GM18505 (cell line): ENCODE measurements at regions not wholly inside any gene's neighbourhood (a gene's known extent, or its start where the extent isn't known, plus 50 kb on each side); places are given as distances from the start of the nearest gene placed in this dataset.

Experiments used
- ATAC-seq: cut with Tn5 transposase; IDR thresholded peaks from one replicate; pipeline ENCODE4 v1.9.1; 2021; ENCODE audit not compliant: unreplicated experiment
- POLR2A ChIP-seq: IDR thresholded peaks from 4 replicates; pipeline ENCODE4 v1.6.1; 2011; ENCODE audit warnings: borderline replicate concordance; ENCODE audit not compliant: insufficient read depth, insufficient read length; ENCODE audit errors: extremely low read depth

DNA sequence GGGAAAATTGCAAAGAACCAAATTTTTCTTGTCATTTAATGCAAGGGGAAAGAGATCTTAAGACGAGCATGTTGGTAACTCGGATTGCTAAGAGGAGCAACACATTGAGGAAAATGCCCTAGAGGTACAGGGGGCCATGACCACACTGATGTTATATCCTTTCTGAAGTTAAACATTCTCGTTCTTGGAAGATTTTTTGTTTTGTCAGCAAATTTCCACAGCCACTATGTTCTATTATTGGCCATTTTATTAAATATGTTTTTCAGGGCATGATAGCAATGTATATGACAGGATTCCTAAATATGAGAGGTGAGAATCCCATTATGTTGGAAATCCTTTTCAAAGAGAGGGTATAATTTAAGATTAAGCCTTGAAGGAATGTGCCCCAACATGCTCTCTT is 627.2 kb upstream of the PKN2 start:
- no peak for ATAC-seq
- no peak for TF ChIP-seq POLR2A

DNA sequence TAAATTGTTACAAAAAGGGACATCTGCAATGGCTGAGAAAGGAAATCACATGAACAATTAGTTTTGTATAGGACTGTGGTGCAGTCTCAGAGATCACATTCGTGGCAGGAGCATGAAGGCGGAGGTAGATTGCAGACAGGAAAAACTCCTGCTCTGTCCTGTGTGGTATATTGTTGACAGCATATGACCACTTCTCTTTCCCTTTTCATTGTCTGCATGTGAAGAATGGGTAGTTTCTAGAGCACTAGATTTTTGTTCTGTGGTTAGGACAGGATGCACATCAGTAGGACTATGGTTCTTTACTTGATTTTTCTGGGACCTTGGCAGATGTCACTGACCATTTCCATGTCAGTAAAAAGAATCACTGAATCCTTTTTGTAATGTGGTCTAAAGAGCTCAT is 625.9 kb upstream of the PKN2 start:
- no peak for TF ChIP-seq POLR2A
- ATAC-seq = no peak

DNA sequence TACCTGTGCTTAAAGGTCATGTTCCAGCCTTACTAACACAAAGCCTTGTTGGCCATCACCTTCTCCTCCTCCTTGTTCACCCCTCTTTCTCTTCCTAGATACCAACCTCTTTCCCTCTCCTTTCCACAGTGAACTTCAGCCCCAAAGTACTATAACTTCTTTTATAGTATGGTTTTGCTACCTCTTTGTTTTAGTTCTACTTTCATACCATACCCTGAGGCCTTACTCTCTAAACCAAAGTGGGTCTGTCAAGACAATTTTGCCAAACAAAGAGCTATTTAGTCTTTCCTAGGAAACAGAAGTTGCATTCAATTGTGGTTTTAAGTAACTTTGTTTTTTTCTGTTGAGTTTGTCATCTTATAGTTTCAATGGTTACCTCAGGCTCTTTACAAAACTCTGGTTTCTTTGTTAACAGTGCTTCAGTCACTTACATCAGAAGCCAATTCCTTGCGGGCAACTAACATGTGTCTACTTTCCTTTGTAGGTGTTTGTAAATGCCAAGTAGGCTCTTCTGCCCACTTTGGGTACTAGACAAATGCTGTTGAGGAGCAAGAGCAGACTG is 623.9 kb upstream of the PKN2 start:
- no peak for TF ChIP-seq POLR2A
- no peak for ATAC-seq

- no peak for ATAC-seq
- TF ChIP-seq POLR2A = no peak
Measured at GRCh38 chr1:88060750-88061491, 623.2 kb upstream of the PKN2 start.

DNA sequence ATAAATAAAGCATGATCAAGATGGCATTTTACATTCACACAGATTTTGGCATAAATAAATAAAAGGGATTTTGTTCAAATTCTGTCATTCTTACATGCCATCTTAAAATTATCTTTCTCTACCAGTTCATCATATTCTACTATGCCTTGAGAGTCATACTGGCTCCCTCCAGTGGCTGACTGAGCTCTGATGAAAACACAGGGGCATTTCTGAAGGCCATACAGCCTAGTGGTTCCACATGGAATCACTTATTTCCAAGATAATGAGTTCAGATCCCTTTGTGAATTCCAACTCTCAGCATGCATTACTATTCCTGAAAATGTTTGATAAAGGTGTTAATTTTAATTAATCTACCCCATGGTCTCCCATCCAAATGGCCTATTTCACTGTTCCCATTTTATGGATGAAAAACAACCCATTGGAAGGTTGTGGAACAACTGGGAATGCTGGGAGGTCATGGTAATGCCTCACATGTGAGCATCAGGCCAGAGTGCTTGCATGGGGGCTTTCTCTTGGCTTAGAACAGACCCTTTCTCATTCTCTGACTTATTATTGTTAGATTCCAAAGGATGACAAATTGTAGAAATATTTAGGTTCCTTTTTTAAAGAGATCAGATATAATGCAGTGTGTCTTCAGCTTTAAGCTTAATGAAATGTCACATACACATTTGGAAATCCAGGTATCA is 622.4 kb upstream of the PKN2 start:
- peak; percentile 69 for ATAC-seq
- TF ChIP-seq POLR2A = no peak

DNA sequence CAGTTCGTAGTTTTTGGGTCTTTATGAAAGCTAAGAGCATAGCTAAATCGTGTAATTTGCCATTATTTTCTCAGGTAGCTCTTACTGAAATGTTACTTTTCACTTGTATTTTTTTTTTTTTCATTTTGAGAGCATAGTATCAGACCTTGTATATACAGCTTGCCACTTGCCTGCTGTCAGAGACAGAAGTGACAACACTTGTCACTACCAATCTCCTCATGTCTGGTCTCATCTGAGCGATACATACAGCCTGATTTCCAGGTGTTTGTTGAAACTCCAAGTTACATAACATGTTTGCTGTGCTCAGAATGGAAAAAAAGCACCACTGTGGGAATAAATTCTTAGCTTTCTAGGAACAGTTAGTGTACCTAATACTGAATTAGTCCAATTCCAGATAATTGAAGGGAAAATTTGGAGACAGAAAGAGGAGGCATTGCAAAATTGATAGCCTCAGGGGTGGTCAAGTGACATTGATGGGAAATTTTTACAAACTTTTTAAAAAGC is 621.4 kb upstream of the PKN2 start:
- TF ChIP-seq POLR2A = no peak
- ATAC-seq = no peak

DNA sequence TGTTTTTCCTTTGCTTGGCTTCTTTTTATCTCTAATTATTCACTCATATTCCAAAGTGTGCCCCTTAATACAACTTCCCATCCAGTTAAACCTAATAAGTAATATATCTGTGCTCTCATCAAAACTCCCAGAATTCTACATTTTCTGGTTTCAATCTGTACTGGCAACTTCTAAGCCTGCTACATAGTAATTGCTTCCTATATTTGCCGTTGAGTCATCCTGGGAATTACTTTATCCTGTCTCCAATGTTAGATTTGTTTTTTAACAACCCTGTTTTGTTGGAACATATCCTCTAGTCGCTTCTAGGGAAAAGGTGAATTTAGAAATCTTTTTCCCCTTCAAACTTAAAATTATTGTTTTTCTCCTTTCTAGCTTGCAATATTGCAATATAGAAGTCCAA is 620.5 kb upstream of the PKN2 start:
- no peak for TF ChIP-seq POLR2A
- no peak for ATAC-seq

- ATAC-seq = no peak
- TF ChIP-seq POLR2A = no peak
Measured at GRCh38 chr1:88068407-88068960, 615.6 kb upstream of the PKN2 start.

- no peak for TF ChIP-seq POLR2A
- ATAC-seq = no peak
Measured at GRCh38 chr1:88070956-88071355, 613.1 kb upstream of the PKN2 start.

DNA sequence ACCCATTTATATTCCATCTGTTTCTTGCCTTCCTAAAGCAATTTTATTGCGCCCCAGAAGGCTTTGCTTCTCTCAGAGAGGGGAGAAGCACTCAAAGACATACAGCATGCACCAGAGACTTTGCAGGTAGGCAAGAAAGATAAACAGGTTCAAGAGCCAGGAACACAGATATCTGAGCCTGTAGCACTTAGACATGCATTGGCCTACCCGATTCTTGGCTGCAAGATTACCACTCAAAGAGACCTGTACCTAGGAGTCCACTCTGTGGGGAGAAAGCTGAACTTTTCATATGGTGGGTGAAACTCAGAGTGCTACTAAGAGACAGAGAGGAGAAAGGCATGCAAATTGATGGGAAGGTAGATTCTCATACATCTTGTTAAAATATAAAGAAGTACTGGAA is 609.4 kb upstream of the PKN2 start:
- no peak for ATAC-seq
- no peak for TF ChIP-seq POLR2A

- no peak for ATAC-seq
- TF ChIP-seq POLR2A = no peak
Measured at GRCh38 chr1:88075813-88076212, 608.3 kb upstream of the PKN2 start.

- no peak for TF ChIP-seq POLR2A
- ATAC-seq = no peak
Measured at GRCh38 chr1:88079036-88079435, 605.0 kb upstream of the PKN2 start.

DNA sequence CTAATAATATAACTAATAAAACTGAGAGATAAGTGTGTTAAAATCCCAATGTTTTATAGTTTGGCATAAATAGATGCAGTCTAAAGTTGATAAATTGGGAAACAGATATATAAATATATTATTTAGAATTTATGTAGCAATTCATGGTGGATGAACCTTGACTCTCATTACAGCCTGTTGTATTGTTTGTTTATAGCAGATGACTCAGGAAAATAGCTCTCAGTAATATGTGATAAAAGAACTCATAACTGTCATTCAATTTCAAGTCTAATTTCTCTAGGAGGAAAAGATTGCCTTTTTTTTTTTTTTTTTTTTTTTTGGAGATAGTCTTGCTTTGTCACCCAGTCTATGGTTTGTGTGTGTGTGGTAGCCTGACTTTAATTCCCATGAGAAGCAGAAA is 603.2 kb upstream of the PKN2 start:
- TF ChIP-seq POLR2A = no peak
- no peak for ATAC-seq
